ENCODE measurements at regions not wholly inside any gene's neighbourhood (a gene's known extent, or its start where the extent isn't known, plus 50 kb on each side); places are given as distances from the start of the nearest gene placed in this dataset.
"Not testable (repeated sequence)": the region's sequence is repeated elsewhere in the genome, so short reads cannot be mapped to it uniquely, and the experiment has no call there.

GRCh38 chr4:141534985-141535384 is 101.4 kb upstream of the IL15 start:
- DNase-seq (ENCODE audit: low read depth), result no peak

GRCh38 chr4:141538001-141538400 is 98.4 kb upstream of the IL15 start:
- DNase-seq (ENCODE audit: low read depth), result no peak

- no peak for DNase-seq (ENCODE audit: low read depth)
Measured at GRCh38 chr4:141540643-141541042, 95.7 kb upstream of the IL15 start.

- no peak for DNase-seq (ENCODE audit: low read depth)
Measured at GRCh38 chr4:141541851-141542250, 94.5 kb upstream of the IL15 start.

GRCh38 chr4:141543176-141543575 is 93.2 kb upstream of the IL15 start:
- no peak for DNase-seq (ENCODE audit: low read depth)

GRCh38 chr4:141543706-141544105 is 92.7 kb upstream of the IL15 start:
- DNase-seq (ENCODE audit: low read depth), result no peak

- DNase-seq (ENCODE audit: low read depth), result no peak
Measured at GRCh38 chr4:141548791-141549190, 87.6 kb upstream of the IL15 start.

GRCh38 chr4:141560056-141560455 is 76.3 kb upstream of the IL15 start:
- DNase-seq (ENCODE audit: low read depth), result no peak

GRCh38 chr4:141562649-141563048 is 73.7 kb upstream of the IL15 start:
- no peak for DNase-seq (ENCODE audit: low read depth)

GRCh38 chr4:141563723-141564122 is 72.7 kb upstream of the IL15 start:
- DNase-seq (ENCODE audit: low read depth), result no peak

- not testable (repeated sequence) for DNase-seq (ENCODE audit: low read depth)
Measured at GRCh38 chr4:141564961-141565360, 71.4 kb upstream of the IL15 start.

GRCh38 chr4:141565379-141566089 is 70.8 kb upstream of the IL15 start:
- no peak for DNase-seq (ENCODE audit: low read depth)

- DNase-seq (ENCODE audit: low read depth), result no peak
Measured at GRCh38 chr4:141567326-141567915, 69.0 kb upstream of the IL15 start.

GRCh38 chr4:141569141-141569540 is 67.2 kb upstream of the IL15 start:
- DNase-seq (ENCODE audit: low read depth), result no peak

GRCh38 chr4:141570290-141570689 is 66.1 kb upstream of the IL15 start:
- no peak for DNase-seq (ENCODE audit: low read depth)

GRCh38 chr4:141571362-141571761 is 65.0 kb upstream of the IL15 start:
- no peak for DNase-seq (ENCODE audit: low read depth)

- DNase-seq (ENCODE audit: low read depth), result no peak
Measured at GRCh38 chr4:141571793-141572192, 64.6 kb upstream of the IL15 start.

- no peak for DNase-seq (ENCODE audit: low read depth)
Measured at GRCh38 chr4:141573678-141574077, 62.7 kb upstream of the IL15 start.

GRCh38 chr4:141575884-141576283 is 60.5 kb upstream of the IL15 start:
- DNase-seq (ENCODE audit: low read depth), result no peak

GRCh38 chr4:141576585-141577110 is 59.7 kb upstream of the IL15 start:
- DNase-seq (ENCODE audit: low read depth), result no peak

GRCh38 chr4:141578451-141578850 is 57.9 kb upstream of the IL15 start:
- no peak for DNase-seq (ENCODE audit: low read depth)

- DNase-seq (ENCODE audit: low read depth), result no peak
Measured at GRCh38 chr4:141580523-141580922, 55.9 kb upstream of the IL15 start.
